ENCODE measurements at regions not wholly inside any gene's neighbourhood (a gene's known extent, or its start where the extent isn't known, plus 50 kb on each side); places are given as distances from the start of the nearest gene placed in this dataset.

- no peaks in the 10 kb centered on the region for H3K4me1 ChIP-seq (ENCODE audit: insufficient read depth, low read length, poor library complexity, severe bottlenecking)
- peaks cover 37% of the 10 kb centered on the region for H3K9me3 ChIP-seq (ENCODE audit: low read length)
- H3K36me3 ChIP-seq (ENCODE audit: insufficient read depth, low read length), result no peaks in the 10 kb centered on the region
- no TSS peak for BruUV-seq (replicated peaks)
- ChIA-PET CTCF (ENCODE audit: unreplicated experiment) (no interaction called here), POLR2A (interaction anchor here (0.6 to 0.7 kb wide), 2 partner anchors 68 to 794 kb away, joined by 3 read pairs; no protein-coding TSS in a partner anchor)
- no peak overlapping the region for H3K4me3 ChIP-seq (ENCODE audit: low read depth, low read length, poor library complexity, severe bottlenecking)
- H3K27ac ChIP-seq (ENCODE audit: low read depth, low read length, poor library complexity, severe bottlenecking), result no peak overlapping the region
- H3K4me2 ChIP-seq (ENCODE audit: low read length), result no peak overlapping the region
- no peak for DNase-seq (ENCODE audit: low spot score)
- TF ChIP-seq CTCF (conservative IDR thresholded peaks at IDR 0.05; ENCODE audit: low read length) (no peak), EZH2phosphoT487 (IDR thresholded peaks at IDR 0.05; ENCODE audit: borderline replicate concordance, low read depth, low read length) (no peak)
- intact Hi-C loops (cut with micrococcal nuclease; ENCODE audit: unreplicated experiment), result no loop called here
- H3K79me2 ChIP-seq (ENCODE audit: insufficient read depth, low read depth, low read length), result no peaks in the 10 kb centered on the region
- H3K9me2 ChIP-seq (ENCODE audit: insufficient read depth, low read length), result no peaks in the 10 kb centered on the region
- no peaks in the 10 kb centered on the region for H4K20me1 ChIP-seq (ENCODE audit: insufficient read depth, low read length)
- no peak overlapping the region for H2AFZ ChIP-seq (ENCODE audit: low read length)
These were observed 1218.4 kb upstream of the TMPRSS15 start for GRCh38 chr21:19621837-19622496.

- Histone ChIP-seq H3K36me3 (ENCODE audit: insufficient read depth, low read length) (no peaks in the 10 kb centered on the region), H3K4me2 (ENCODE audit: low read length) (no peak overlapping the region), H3K4me3 (ENCODE audit: low read depth, low read length, poor library complexity, severe bottlenecking) (no peak overlapping the region), H3K79me2 (ENCODE audit: insufficient read depth, low read depth, low read length) (no peaks in the 10 kb centered on the region), H3K4me1 (ENCODE audit: insufficient read depth, low read length, poor library complexity, severe bottlenecking) (no peaks in the 10 kb centered on the region), H3K9me3 (ENCODE audit: low read length) (peaks cover 21% of the 10 kb centered on the region), H2AFZ (ENCODE audit: low read length) (no peak overlapping the region), H3K27ac (ENCODE audit: low read depth, low read length, poor library complexity, severe bottlenecking) (no peak overlapping the region), H4K20me1 (ENCODE audit: insufficient read depth, low read length) (no peaks in the 10 kb centered on the region), H3K9me2 (ENCODE audit: insufficient read depth, low read length) (no peaks in the 10 kb centered on the region)
- DNase-seq (ENCODE audit: low spot score), result no peak
- no TSS peak for BruUV-seq (replicated peaks)
- CTCF ChIA-PET (ENCODE audit: unreplicated experiment), result no interaction called here
- POLR2A ChIA-PET, result no interaction called here
- intact Hi-C loops (cut with micrococcal nuclease; ENCODE audit: unreplicated experiment), result no loop called here
- no peak for TF ChIP-seq CTCF (conservative IDR thresholded peaks at IDR 0.05; ENCODE audit: low read length)
- no peak for TF ChIP-seq EZH2phosphoT487 (IDR thresholded peaks at IDR 0.05; ENCODE audit: borderline replicate concordance, low read depth, low read length)
These were observed 1237.4 kb upstream of the TMPRSS15 start for GRCh38 chr21:19640964-19641363.

- Histone ChIP-seq H4K20me1 (ENCODE audit: insufficient read depth, low read length) (no peaks in the 10 kb centered on the region), H3K4me3 (ENCODE audit: low read depth, low read length, poor library complexity, severe bottlenecking) (no peak overlapping the region), H3K79me2 (ENCODE audit: insufficient read depth, low read depth, low read length) (no peaks in the 10 kb centered on the region), H3K4me1 (ENCODE audit: insufficient read depth, low read length, poor library complexity, severe bottlenecking) (no peaks in the 10 kb centered on the region), H3K9me2 (ENCODE audit: insufficient read depth, low read length) (no peaks in the 10 kb centered on the region), H2AFZ (ENCODE audit: low read length) (no peak overlapping the region), H3K4me2 (ENCODE audit: low read length) (no peak overlapping the region), H3K9me3 (ENCODE audit: low read length) (peaks cover 19% of the 10 kb centered on the region), H3K36me3 (ENCODE audit: insufficient read depth, low read length) (no peaks in the 10 kb centered on the region), H3K27ac (ENCODE audit: low read depth, low read length, poor library complexity, severe bottlenecking) (no peak overlapping the region)
- BruUV-seq (replicated peaks), result no TSS peak
- POLR2A ChIA-PET, result no interaction called here
- DNase-seq (ENCODE audit: low spot score), result no peak
- CTCF ChIA-PET (ENCODE audit: unreplicated experiment), result no interaction called here
- TF ChIP-seq EZH2phosphoT487 (IDR thresholded peaks at IDR 0.05; ENCODE audit: borderline replicate concordance, low read depth, low read length), result no peak
- TF ChIP-seq CTCF (conservative IDR thresholded peaks at IDR 0.05; ENCODE audit: low read length), result no peak
- intact Hi-C loops (cut with micrococcal nuclease; ENCODE audit: unreplicated experiment), result no loop called here
These were observed 1244.8 kb upstream of the TMPRSS15 start for GRCh38 chr21:19648391-19648790.

All from OCI-LY7 (cell line).